ENCODE measurements at regions not wholly inside any gene's neighbourhood (a gene's known extent, or its start where the extent isn't known, plus 50 kb on each side); places are given as distances from the start of the nearest gene placed in this dataset.
A peak's percentile ranks its signal among the peaks of the same experiment; 100 is the strongest.

DNA sequence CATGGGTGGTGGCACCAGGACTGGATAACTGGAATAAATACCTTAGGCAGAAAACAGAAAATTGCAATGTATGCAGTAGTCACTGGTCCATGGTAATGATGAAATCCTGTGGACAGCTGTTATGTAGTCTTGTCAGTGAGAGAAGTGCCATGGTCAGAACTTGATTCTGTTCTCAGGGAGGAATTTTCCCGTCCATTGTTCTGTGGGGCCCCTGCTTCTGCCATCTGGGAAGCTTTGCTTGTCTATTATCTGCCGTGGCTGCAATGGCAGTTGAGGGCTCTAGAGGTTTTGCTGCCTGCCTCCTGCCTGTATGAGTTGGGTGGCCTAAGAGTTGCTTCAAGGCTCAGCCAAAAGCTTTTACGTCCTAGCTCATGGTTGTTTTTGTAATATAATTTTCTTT lies 126.8 kb upstream of the SLC35B3 start (continued):
- TF ChIP-seq, protein P1, sequence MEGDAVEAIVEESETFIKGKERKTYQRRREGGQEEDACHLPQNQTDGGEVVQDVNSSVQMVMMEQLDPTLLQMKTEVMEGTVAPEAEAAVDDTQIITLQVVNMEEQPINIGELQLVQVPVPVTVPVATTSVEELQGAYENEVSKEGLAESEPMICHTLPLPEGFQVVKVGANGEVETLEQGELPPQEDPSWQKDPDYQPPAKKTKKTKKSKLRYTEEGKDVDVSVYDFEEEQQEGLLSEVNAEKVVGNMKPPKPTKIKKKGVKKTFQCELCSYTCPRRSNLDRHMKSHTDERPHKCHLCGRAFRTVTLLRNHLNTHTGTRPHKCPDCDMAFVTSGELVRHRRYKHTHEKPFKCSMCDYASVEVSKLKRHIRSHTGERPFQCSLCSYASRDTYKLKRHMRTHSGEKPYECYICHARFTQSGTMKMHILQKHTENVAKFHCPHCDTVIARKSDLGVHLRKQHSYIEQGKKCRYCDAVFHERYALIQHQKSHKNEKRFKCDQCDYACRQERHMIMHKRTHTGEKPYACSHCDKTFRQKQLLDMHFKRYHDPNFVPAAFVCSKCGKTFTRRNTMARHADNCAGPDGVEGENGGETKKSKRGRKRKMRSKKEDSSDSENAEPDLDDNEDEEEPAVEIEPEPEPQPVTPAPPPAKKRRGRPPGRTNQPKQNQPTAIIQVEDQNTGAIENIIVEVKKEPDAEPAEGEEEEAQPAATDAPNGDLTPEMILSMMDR (IDR thresholded peaks at IDR 0.05; ENCODE audit: low read depth, low read length, missing input control): no peak
- TF ChIP-seq HNF4A (conservative IDR thresholded peaks at IDR 0.05): no peak
- TF ChIP-seq RXRA (IDR thresholded peaks at IDR 0.05): no peak
- no peak for TF ChIP-seq RAD21 (IDR thresholded peaks at IDR 0.05)
- no peak for TF ChIP-seq FOXA2 (IDR thresholded peaks at IDR 0.05)
- no peak for TF ChIP-seq EGR1 (IDR thresholded peaks at IDR 0.05; ENCODE audit: low read depth in 2 of 2)

DNA sequence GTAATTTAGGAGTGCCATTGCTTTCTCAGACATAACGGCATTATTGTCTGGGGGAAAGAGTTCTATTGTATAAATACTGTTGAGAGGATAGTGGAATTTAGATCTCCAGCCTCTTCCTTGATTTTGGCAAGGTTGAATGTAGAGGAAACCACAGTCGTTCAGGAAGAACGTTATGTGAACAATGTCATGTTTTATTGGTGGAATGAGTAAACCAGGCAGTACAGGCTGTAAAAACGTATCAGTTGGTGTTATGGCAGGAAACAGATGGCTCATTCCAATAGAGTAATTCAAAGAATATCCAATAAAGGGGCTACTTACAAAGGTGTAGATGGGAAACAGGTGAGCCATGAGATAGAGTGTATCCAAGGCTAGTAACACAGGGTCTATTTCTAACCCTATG lies 123.6 kb upstream of the SLC35B3 start:
- Histone ChIP-seq H3K9ac (ENCODE audit: low read depth in 1 of 2, low read length in 2 of 2) (no peak overlapping the region), H3K4me3 (ENCODE audit: low read depth in 1 of 3, low read length in 3 of 3) (peak overlapping the region in 1 of 3 donors; percentile 24), H3K4me1 (ENCODE audit: control insufficient read depth in 4 of 4, insufficient read depth in 4 of 4, low read length in 3 of 4) (peaks cover 0 to 23% (median 7%) of the 10 kb centered on the region in 4 donors), H3K9me3 (ENCODE audit: control insufficient read depth in 4 of 4, low read length in 3 of 4) (no peaks in the 10 kb centered on the region), H3K27me3 (ENCODE audit: control insufficient read depth in 4 of 4, insufficient read depth in 4 of 4, low read length in 3 of 4) (no peaks in the 10 kb centered on the region), H3K36me3 (ENCODE audit: control insufficient read depth in 4 of 4, insufficient read depth in 3 of 4, low read depth in 1 of 4, low read length in 3 of 4) (no peaks in the 10 kb centered on the region), H3K27ac (ENCODE audit: low read depth in 1 of 2, low read length in 2 of 2) (no peak overlapping the region)
- no peak for DNase-seq (ENCODE audit: low spot score)
- TF ChIP-seq FOXA1 (IDR thresholded peaks at IDR 0.05): no peak
- TF ChIP-seq, protein P1 (IDR thresholded peaks at IDR 0.05; ENCODE audit: low read depth, low read length, missing input control): no peak
- TF ChIP-seq EGR1 (IDR thresholded peaks at IDR 0.05; ENCODE audit: low read depth in 2 of 2): no peak
- WGBS: 63% methylated on average over 4 of the region's 4 CpGs

DNA sequence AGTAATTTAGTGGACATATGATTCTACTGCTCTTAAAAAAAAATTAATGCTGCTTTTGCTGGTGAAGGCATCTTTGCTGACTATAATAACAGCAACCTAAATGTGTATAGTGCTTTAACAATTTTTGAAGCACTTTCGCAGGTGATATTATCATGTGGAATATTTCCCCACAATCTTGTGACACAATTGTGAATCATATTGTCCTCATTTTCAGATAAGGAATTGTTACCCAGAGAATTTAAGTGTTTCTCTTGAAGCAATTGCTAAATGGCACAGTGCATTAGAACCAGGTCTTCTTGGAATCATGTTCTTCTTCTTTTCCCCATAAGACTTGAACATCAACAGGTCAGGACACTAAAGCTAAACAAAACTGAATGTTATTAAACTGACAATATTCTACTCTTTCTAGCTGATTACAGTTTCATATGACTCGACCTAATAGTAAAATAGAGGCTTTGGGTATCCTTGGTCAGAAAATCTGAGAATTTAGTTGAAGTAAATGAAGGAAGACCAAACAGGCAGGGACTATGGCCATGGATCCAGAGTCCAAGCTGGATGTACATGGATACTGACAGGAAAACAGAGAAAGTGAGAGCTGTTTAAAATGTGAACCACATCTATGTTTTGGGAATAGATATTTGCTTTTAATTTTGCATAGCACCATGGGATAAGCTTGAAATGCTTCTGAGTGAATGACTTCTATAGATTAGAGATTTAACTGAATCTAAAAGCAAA lies 121.8 kb upstream of the SLC35B3 start:
- Histone ChIP-seq H3K9ac (ENCODE audit: low read depth in 1 of 2, low read length in 2 of 2) (no peak overlapping the region), H3K27me3 (ENCODE audit: control insufficient read depth in 4 of 4, insufficient read depth in 4 of 4, low read length in 3 of 4) (no peaks in the 10 kb centered on the region), H3K9me3 (ENCODE audit: control insufficient read depth in 4 of 4, low read length in 3 of 4) (no peaks in the 10 kb centered on the region), H3K27ac (ENCODE audit: low read depth in 1 of 2, low read length in 2 of 2) (peak overlapping the region; percentile 81), H3K4me1 (ENCODE audit: control insufficient read depth in 4 of 4, insufficient read depth in 4 of 4, low read length in 3 of 4) (peaks cover 0 to 23% (median 7%) of the 10 kb centered on the region in 4 donors), H3K36me3 (ENCODE audit: control insufficient read depth in 4 of 4, insufficient read depth in 3 of 4, low read depth in 1 of 4, low read length in 3 of 4) (no peaks in the 10 kb centered on the region), H3K4me3 (ENCODE audit: low read depth in 1 of 3, low read length in 3 of 3) (no peak overlapping the region)
- no peak for DNase-seq (ENCODE audit: low spot score)
- 59% methylated on average over 2 of the region's 2 CpGs for WGBS
- peak; percentile 26 for TF ChIP-seq SP1 (IDR thresholded peaks at IDR 0.05)
- no peak for TF ChIP-seq YY1 (IDR thresholded peaks at IDR 0.05)
- peak; percentile 82 to 84 for TF ChIP-seq HNF4A (conservative IDR thresholded peaks at IDR 0.05)

- Histone ChIP-seq H3K36me3 (ENCODE audit: control insufficient read depth in 4 of 4, insufficient read depth in 3 of 4, low read depth in 1 of 4, low read length in 3 of 4) (no peaks in the 10 kb centered on the region), H3K27ac (ENCODE audit: low read depth in 1 of 2, low read length in 2 of 2) (peak overlapping the region; percentile 81), H3K9ac (ENCODE audit: low read depth in 1 of 2, low read length in 2 of 2) (peak overlapping the region in 1 of 2 donors; percentile 62), H3K9me3 (ENCODE audit: control insufficient read depth in 4 of 4, low read length in 3 of 4) (no peaks in the 10 kb centered on the region), H3K4me1 (ENCODE audit: control insufficient read depth in 4 of 4, insufficient read depth in 4 of 4, low read length in 3 of 4) (peaks cover 0 to 28% (median 9%) of the 10 kb centered on the region in 4 donors), H3K4me3 (ENCODE audit: low read depth in 1 of 3, low read length in 3 of 3) (no peak overlapping the region), H3K27me3 (ENCODE audit: control insufficient read depth in 4 of 4, insufficient read depth in 4 of 4, low read length in 3 of 4) (no peaks in the 10 kb centered on the region)
- 38% methylated on average over 1 of the region's 1 CpG for WGBS
- DNase-seq (ENCODE audit: low spot score): no peak
- TF ChIP-seq YY1 (IDR thresholded peaks at IDR 0.05): peak; percentile 46
- peak; percentile 31 to 40 for TF ChIP-seq RAD21 (IDR thresholded peaks at IDR 0.05)
- no peak for TF ChIP-seq GABPA (IDR thresholded peaks at IDR 0.05 in 1 of 2, conservative IDR thresholded peaks at IDR 0.05 in 1 of 2)
- TF ChIP-seq RXRA (IDR thresholded peaks at IDR 0.05): peak; percentile 56 to 59
- TF ChIP-seq FOXA2 (IDR thresholded peaks at IDR 0.05): peak; percentile 89
- TF ChIP-seq EGR1 (IDR thresholded peaks at IDR 0.05; ENCODE audit: low read depth in 2 of 2): no peak
- peak; percentile 97 to 98 for TF ChIP-seq JUND (IDR thresholded peaks at IDR 0.05)
- TF ChIP-seq SP1 (IDR thresholded peaks at IDR 0.05): peak; percentile 91
- peak; percentile 53 to 65 for TF ChIP-seq HNF4A (conservative IDR thresholded peaks at IDR 0.05)
- TF ChIP-seq, protein P2, sequence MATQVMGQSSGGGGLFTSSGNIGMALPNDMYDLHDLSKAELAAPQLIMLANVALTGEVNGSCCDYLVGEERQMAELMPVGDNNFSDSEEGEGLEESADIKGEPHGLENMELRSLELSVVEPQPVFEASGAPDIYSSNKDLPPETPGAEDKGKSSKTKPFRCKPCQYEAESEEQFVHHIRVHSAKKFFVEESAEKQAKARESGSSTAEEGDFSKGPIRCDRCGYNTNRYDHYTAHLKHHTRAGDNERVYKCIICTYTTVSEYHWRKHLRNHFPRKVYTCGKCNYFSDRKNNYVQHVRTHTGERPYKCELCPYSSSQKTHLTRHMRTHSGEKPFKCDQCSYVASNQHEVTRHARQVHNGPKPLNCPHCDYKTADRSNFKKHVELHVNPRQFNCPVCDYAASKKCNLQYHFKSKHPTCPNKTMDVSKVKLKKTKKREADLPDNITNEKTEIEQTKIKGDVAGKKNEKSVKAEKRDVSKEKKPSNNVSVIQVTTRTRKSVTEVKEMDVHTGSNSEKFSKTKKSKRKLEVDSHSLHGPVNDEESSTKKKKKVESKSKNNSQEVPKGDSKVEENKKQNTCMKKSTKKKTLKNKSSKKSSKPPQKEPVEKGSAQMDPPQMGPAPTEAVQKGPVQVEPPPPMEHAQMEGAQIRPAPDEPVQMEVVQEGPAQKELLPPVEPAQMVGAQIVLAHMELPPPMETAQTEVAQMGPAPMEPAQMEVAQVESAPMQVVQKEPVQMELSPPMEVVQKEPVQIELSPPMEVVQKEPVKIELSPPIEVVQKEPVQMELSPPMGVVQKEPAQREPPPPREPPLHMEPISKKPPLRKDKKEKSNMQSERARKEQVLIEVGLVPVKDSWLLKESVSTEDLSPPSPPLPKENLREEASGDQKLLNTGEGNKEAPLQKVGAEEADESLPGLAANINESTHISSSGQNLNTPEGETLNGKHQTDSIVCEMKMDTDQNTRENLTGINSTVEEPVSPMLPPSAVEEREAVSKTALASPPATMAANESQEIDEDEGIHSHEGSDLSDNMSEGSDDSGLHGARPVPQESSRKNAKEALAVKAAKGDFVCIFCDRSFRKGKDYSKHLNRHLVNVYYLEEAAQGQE (IDR thresholded peaks at IDR 0.05): peak; percentile 13
- TF ChIP-seq, protein P3, sequence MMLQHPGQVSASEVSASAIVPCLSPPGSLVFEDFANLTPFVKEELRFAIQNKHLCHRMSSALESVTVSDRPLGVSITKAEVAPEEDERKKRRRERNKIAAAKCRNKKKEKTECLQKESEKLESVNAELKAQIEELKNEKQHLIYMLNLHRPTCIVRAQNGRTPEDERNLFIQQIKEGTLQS (IDR thresholded peaks at IDR 0.05): peak; percentile 91
- TF ChIP-seq TAF1 (conservative IDR thresholded peaks at IDR 0.05): no peak
- TF ChIP-seq MAX (IDR thresholded peaks at IDR 0.05): peak; percentile 26
Measured at GRCh38 chr6:8556370-8557013, 121.1 kb upstream of the SLC35B3 start.

Data from liver (tissue), 8 donors.